ENCODE measurements at regions not wholly inside any gene's neighbourhood (a gene's known extent, or its start where the extent isn't known, plus 50 kb on each side); places are given as distances from the start of the nearest gene placed in this dataset.

- no peaks in the 10 kb centered on the region for H3K27me3 Mint-ChIP-seq
- H3K9me3 Mint-ChIP-seq = peaks cover 10% of the 10 kb centered on the region
- no peaks in the 10 kb centered on the region for H3K4me1 Mint-ChIP-seq
- H3K36me3 Mint-ChIP-seq (ENCODE audit: low read depth) = no peaks in the 10 kb centered on the region
- no peak for ATAC-seq (ENCODE audit: low read depth)
- TF ChIP-seq, protein P1, sequence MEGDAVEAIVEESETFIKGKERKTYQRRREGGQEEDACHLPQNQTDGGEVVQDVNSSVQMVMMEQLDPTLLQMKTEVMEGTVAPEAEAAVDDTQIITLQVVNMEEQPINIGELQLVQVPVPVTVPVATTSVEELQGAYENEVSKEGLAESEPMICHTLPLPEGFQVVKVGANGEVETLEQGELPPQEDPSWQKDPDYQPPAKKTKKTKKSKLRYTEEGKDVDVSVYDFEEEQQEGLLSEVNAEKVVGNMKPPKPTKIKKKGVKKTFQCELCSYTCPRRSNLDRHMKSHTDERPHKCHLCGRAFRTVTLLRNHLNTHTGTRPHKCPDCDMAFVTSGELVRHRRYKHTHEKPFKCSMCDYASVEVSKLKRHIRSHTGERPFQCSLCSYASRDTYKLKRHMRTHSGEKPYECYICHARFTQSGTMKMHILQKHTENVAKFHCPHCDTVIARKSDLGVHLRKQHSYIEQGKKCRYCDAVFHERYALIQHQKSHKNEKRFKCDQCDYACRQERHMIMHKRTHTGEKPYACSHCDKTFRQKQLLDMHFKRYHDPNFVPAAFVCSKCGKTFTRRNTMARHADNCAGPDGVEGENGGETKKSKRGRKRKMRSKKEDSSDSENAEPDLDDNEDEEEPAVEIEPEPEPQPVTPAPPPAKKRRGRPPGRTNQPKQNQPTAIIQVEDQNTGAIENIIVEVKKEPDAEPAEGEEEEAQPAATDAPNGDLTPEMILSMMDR (IDR thresholded peaks at IDR 0.05) = no peak
- no peak overlapping the region for H3K4me3 Mint-ChIP-seq
- POLR2A ChIA-PET = no interaction called here
- DNase-seq = no peak
- no peak overlapping the region for H3K27ac Mint-ChIP-seq
- CTCF ChIA-PET = no interaction called here
- intact Hi-C loops (cut with micrococcal nuclease) = no loop called here
Observed at GRCh38 chr10:36280890-36281499, 638.9 kb upstream of the FZD8 start.

GRCh38 chr10:36280321-36280741, 638.2 kb upstream of the FZD8 start:
- H3K9me3 Mint-ChIP-seq = peaks cover 8% of the 10 kb centered on the region
- intact Hi-C loops (cut with micrococcal nuclease) = no loop called here
- ChIA-PET POLR2A (no interaction called here), CTCF (no interaction called here)
- no peaks in the 10 kb centered on the region for H3K4me1 Mint-ChIP-seq
- no peak overlapping the region for H3K4me3 Mint-ChIP-seq
- no peaks in the 10 kb centered on the region for H3K27me3 Mint-ChIP-seq
- DNase-seq (no peak), ATAC-seq (ENCODE audit: low read depth) (no peak)
- no peak overlapping the region for H3K27ac Mint-ChIP-seq
- TF ChIP-seq, protein P1 (IDR thresholded peaks at IDR 0.05) = no peak
- H3K36me3 Mint-ChIP-seq (ENCODE audit: low read depth) = no peaks in the 10 kb centered on the region

DNA sequence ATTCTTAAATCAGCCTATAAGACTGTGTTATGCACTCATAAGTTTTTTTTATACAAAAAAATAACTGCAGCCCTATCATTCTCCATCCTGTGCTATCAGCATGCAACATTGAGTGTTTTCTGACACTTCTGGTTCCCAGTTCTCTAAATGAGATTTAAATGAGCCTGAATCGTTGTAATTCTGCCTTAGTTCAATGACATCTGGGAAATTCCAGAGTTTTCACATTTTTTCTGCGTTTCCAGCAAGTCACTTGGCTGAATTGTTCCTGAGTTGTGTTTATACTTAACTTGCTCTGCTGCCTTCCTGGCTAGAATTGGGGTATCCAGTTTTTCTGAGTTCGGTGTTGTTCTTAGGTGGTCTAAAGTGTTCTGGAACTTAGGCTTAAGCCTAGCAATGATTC, 636.1 kb upstream of the FZD8 start:
- H3K36me3 Mint-ChIP-seq (ENCODE audit: low read depth) = no peaks in the 10 kb centered on the region
- no peak overlapping the region for H3K27ac Mint-ChIP-seq
- DNase-seq (no peak), ATAC-seq (ENCODE audit: low read depth) (no peak)
- no peaks in the 10 kb centered on the region for H3K27me3 Mint-ChIP-seq
- ChIA-PET POLR2A (no interaction called here), CTCF (no interaction called here)
- TF ChIP-seq, protein P1 (IDR thresholded peaks at IDR 0.05) = no peak
- H3K4me3 Mint-ChIP-seq = no peak overlapping the region
- peaks cover 12% of the 10 kb centered on the region for H3K9me3 Mint-ChIP-seq
- intact Hi-C loops (cut with micrococcal nuclease) = no loop called here
- no peaks in the 10 kb centered on the region for H3K4me1 Mint-ChIP-seq

GRCh38 chr10:36277459-36277858, 635.4 kb upstream of the FZD8 start:
- TF ChIP-seq, protein P1 (IDR thresholded peaks at IDR 0.05) = no peak
- ATAC-seq (ENCODE audit: low read depth) = no peak
- Mint-ChIP-seq H3K27ac (no peak overlapping the region), H3K4me1 (no peaks in the 10 kb centered on the region), H3K36me3 (ENCODE audit: low read depth) (no peaks in the 10 kb centered on the region), H3K9me3 (peaks cover 12% of the 10 kb centered on the region), H3K4me3 (no peak overlapping the region), H3K27me3 (no peaks in the 10 kb centered on the region)
- intact Hi-C loops (cut with micrococcal nuclease) = no loop called here
- POLR2A ChIA-PET = no interaction called here
- CTCF ChIA-PET = no interaction called here
- no peak for DNase-seq

DNA sequence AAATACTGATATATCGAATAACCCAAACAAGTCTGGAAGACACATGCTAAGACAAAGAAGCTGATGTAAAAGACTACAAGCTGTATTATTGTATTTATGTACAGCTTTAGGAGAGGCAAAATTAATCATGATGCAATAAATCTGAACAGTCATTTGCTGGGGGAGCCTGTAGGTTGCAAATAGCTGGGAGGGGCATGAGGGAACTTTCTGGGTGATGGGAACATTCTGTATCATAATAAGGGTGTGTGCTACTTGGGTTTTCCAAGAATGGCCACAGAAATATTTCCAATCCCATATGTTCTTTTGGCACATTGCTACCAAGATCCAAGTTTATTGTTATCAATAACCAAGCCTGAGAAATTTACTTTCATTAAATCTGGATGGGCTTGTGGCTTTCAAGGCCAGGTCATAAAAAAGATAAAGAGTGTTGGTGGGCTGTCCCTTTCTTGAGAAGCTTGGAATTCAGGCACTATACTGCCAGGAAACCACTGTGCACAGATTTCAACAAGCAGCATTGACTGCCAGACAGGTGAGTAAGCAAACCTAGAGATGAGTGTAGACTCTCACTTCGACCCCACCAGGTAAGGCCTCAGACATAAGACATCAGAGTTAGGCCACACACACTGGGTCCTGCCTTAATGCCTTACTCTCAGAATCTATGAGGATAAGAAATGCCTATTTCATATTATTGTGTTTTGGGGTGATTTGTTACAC, 629.7 kb upstream of the FZD8 start:
- DNase-seq (no peak), ATAC-seq (ENCODE audit: low read depth) (no peak)
- CTCF ChIA-PET = no interaction called here
- no peaks in the 10 kb centered on the region for H3K4me1 Mint-ChIP-seq
- POLR2A ChIA-PET = no interaction called here
- no peaks in the 10 kb centered on the region for H3K36me3 Mint-ChIP-seq (ENCODE audit: low read depth)
- no peak overlapping the region for H3K27ac Mint-ChIP-seq
- peaks cover 12% of the 10 kb centered on the region for H3K9me3 Mint-ChIP-seq
- H3K4me3 Mint-ChIP-seq = no peak overlapping the region
- intact Hi-C loops (cut with micrococcal nuclease) = no loop called here
- H3K27me3 Mint-ChIP-seq = no peaks in the 10 kb centered on the region
- TF ChIP-seq, protein P1 (IDR thresholded peaks at IDR 0.05) = no peak
